ENCODE measurements at regions not wholly inside any gene's neighbourhood (a gene's known extent, or its start where the extent isn't known, plus 50 kb on each side); places are given as distances from the start of the nearest gene placed in this dataset.

- Histone ChIP-seq H3K79me2 (ENCODE audit: insufficient read depth, low read length) (no peaks in the 10 kb centered on the region), H3K27me3 (ENCODE audit: insufficient read depth, low read length) (peaks cover 73% of the 10 kb centered on the region), H3K4me2 (ENCODE audit: low read length) (no peak overlapping the region), H3K4me1 (ENCODE audit: control insufficient read depth in 1 of 2, insufficient read depth in 2 of 2, low read length in 2 of 2) (no peaks in the 10 kb centered on the region), H3K9ac (ENCODE audit: low read length) (no peak overlapping the region), H3K4me3 (replicated peaks in 1 of 2; ENCODE audit: low read depth in 1 of 2, low read length in 2 of 2) (no peak overlapping the region), H3K27ac (ENCODE audit: low read depth, low read length) (no peak overlapping the region), H3K9me2 (ENCODE audit: insufficient read depth) (no peaks in the 10 kb centered on the region), H3K9me3 (ENCODE audit: control insufficient read depth in 1 of 2, insufficient read depth in 1 of 2, low read depth in 1 of 2, low read length in 2 of 2) (no peaks in the 10 kb centered on the region), H4K20me1 (ENCODE audit: insufficient read depth) (no peaks in the 10 kb centered on the region; the same call in 1 of the 2 replicates), H2AFZ (ENCODE audit: low read depth, low read length, poor library complexity, severe bottlenecking) (no peak overlapping the region), H3K36me3 (ENCODE audit: control insufficient read depth in 1 of 2, insufficient read depth in 2 of 2, low read length in 2 of 2) (no peaks in the 10 kb centered on the region)
- ATAC-seq (no peak), DNase-seq (ENCODE audit: low read depth, low spot score) (no peak)
- ChIA-PET CTCF (interaction anchor here (0.6 kb wide), 1 partner anchor 410 kb away, joined by 3 read pairs; no protein-coding TSS in a partner anchor), POLR2A (no interaction called here), RAD21 (ENCODE audit: low non-redundant PET in 1 of 2, low total read pairs in 2 of 2, uncharacterized antibody in 2 of 2, unreplicated experiment in 2 of 2) (no interaction called here)
- intact Hi-C loops (cut with micrococcal nuclease), result no loop called here
- TF ChIP-seq FOSL1 (IDR thresholded peaks at IDR 0.05; ENCODE audit: low read depth) (no peak), ZBTB33 (IDR thresholded peaks at IDR 0.05; ENCODE audit: extremely low read depth, insufficient replicate concordance, low read length) (no peak), SRF (IDR thresholded peaks at IDR 0.05; ENCODE audit: low read depth) (no peak), EGR1 (IDR thresholded peaks at IDR 0.05; ENCODE audit: low read depth) (no peak), ELF1 (IDR thresholded peaks at IDR 0.05; ENCODE audit: borderline replicate concordance, low read depth) (no peak), POLR2AphosphoS5 (IDR thresholded peaks at IDR 0.05; ENCODE audit: low read depth, low read length) (no peak), JUND (IDR thresholded peaks at IDR 0.05) (no peak), EZH2phosphoT487 (IDR thresholded peaks at IDR 0.05; ENCODE audit: borderline replicate concordance) (no peak), SIN3A (IDR thresholded peaks at IDR 0.05; ENCODE audit: low read depth) (no peak), RAD21 (IDR thresholded peaks at IDR 0.05; ENCODE audit: low read depth) (no peak), MAX (IDR thresholded peaks at IDR 0.05) (no peak), POLR2A (IDR thresholded peaks at IDR 0.05; ENCODE audit: borderline replicate concordance, extremely low read depth, insufficient read depth, insufficient read length) (no peak), CBX3 (IDR thresholded peaks at IDR 0.05; ENCODE audit: low read depth) (no peak), SP1 (IDR thresholded peaks at IDR 0.05; ENCODE audit: low read depth) (no peak), ZNF274 (IDR thresholded peaks at IDR 0.05; ENCODE audit: low read depth, low read length) (no peak)
- BruUV-seq (replicated peaks), result no TSS peak
These were observed 498.5 kb upstream of the ZFHX3 start for GRCh38 chr16:73546341-73546845.
